GM12872 (cell line): ENCODE measurements at regions not wholly inside any gene's neighbourhood (a gene's known extent, or its start where the extent isn't known, plus 50 kb on each side); places are given as distances from the start of the nearest gene placed in this dataset.

ENCODE experiments used
- TF ChIP-seq, protein P1 (sequence below): IDR thresholded peaks from 3 replicates; pipeline ENCODE4 v1.5.1; 2011; ENCODE audit warnings: low read depth, mild to moderate bottlenecking, low read length, moderate library complexity; ENCODE audit not compliant: insufficient read depth

DNA sequence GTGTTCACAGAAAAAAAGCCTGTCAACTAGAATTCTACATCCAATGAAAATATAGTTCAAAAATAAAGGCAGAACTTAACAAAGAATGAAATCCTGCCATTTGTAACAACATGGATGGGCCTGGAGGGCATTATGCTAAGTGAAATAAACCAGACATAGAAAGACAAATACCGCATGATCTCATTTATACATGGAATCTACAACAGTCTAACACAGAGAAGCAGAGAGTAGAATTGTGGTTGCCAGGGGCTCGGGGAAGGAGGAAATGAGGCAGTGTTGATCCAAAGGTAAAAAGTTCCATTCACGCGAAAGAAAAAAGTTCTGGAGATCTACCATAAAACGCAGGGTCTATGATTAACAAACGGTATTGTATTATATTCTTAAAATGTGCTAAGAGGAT, 282.6 kb downstream of the MRPL39 start:
- TF ChIP-seq, protein P1, sequence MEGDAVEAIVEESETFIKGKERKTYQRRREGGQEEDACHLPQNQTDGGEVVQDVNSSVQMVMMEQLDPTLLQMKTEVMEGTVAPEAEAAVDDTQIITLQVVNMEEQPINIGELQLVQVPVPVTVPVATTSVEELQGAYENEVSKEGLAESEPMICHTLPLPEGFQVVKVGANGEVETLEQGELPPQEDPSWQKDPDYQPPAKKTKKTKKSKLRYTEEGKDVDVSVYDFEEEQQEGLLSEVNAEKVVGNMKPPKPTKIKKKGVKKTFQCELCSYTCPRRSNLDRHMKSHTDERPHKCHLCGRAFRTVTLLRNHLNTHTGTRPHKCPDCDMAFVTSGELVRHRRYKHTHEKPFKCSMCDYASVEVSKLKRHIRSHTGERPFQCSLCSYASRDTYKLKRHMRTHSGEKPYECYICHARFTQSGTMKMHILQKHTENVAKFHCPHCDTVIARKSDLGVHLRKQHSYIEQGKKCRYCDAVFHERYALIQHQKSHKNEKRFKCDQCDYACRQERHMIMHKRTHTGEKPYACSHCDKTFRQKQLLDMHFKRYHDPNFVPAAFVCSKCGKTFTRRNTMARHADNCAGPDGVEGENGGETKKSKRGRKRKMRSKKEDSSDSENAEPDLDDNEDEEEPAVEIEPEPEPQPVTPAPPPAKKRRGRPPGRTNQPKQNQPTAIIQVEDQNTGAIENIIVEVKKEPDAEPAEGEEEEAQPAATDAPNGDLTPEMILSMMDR: no peak

DNA sequence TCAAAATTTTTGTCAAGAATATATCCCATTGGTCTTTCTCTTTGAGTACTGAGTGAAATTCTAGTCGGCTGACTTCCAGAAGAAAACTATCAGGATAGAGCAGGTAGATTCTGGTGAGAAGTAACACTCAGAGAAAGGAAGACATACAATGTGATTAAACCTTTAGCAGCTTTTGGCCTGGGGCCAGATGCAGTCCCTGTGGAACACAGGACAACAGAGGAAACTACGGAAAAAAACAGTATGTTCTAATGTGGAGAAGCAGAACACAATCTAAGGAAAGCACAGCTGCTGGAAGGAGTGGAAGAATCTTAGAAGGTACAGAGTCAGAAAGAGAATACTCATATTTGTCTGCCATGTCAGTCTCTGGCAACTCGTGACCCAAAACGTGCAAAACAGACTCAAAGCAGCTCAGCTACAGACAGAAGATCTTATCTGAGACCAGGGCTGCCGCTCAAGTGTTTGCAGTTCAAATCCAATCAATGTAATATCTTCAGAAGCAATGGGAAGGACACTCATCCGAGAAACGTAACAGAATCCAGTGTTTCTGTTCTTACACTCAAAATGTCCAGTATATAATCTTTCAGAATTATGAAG, 283.8 kb downstream of the MRPL39 start:
- TF ChIP-seq, protein P1: no peak

DNA sequence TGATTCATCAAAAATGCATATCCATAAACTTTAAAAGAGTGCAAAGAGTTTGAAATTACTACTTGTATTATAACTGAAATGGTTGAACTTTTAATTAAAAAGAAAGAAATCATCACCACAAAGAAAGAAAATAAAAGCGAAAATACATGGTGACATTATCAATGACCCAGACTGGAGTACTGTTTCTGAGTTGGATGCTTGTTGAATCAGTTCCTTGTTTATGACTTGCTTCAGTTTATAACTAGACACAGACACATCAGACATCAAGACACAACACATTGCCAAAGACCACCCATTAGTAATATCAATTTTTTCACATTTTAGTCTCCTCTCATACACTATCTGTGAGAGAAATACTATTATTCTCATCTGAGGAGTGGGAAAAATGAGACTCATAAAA, 293.0 kb downstream of the MRPL39 start:
- TF ChIP-seq, protein P1: no peak

DNA sequence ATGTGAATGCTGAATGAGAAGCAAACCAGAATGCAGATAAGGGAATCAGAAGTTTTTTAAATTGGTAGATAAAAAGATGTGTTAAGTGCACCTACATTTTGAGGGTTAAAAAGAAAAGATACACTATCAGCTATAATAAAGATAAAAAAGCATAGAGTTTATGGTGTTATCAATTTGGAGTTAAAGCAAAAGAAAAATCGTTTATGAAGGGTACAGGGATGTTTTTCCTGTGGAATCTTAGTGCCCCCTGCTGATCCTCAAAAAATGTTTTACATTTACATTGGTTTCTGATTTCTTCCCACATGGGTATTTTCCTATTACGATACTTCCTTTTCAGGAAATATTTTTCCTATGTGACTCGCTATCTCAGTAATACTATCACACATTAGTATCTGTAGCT, 293.5 kb downstream of the MRPL39 start:
- TF ChIP-seq, protein P1: peak; percentile 42; the same call in 2 of the 3 replicates

DNA sequence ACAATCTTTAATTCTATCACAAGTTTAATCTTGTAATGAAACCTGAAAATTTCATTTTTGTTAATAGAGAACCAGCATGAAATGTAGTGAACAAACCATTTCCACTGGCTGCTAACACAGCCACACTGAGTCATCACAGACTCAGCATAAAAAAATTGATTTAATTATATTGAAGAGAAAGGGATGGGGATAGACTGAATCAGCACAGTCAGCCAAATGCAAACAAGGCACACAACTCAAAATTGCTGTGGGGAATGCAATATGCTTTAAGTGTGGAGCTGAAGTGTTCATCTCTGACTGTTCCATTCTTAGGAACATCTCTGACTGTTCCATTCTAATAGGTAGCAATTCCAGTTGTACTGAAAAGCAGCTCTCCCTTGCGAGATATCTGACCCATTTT, 299.8 kb downstream of the MRPL39 start:
- TF ChIP-seq, protein P1: no peak

DNA sequence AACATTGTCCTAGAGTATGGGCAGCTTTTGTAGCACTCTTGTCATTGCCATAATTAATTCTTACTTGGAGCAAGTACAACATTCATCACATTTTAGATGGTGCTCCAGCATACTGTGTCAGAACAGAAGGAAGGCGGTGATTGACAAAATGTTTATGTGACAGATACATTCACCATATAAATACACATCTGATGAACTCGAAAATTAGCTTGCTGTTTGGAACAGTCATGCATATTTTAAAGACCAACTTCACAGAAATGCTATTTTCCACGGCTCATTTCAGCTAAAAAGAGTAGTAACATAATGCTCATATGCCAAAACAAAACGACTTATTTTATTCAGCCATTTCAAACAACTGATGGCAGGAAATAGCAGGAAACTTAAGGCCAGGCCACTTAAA, 302.7 kb downstream of the MRPL39 start:
- TF ChIP-seq, protein P1: no peak

DNA sequence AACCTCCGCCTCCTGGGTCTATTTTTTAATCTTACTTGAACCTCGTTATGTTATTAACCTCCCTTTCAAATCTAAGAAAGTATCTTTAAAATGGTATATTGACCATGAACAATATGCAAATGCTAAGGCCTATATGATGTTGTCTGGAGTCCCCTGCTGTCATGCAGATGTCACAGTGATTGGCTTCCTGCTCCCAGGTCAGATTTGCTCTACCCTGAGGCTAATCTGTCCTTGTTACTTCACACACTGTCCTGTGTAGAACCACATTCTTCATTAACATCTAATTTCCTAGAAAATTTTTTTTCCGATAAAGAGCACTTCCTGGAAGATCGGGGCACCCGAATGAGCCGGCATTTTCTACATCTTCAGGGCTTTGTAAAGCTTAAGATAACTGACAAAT, 306.6 kb downstream of the MRPL39 start:
- TF ChIP-seq, protein P1: no peak
